Natural killer cell treated with Interleukin-12 subunit alpha and Interleukin-12 subunit beta and Interleukin-15 and Interleukin-18, amount 100 ng/mL, for 72 hours (primary cell): ENCODE measurements at regions not wholly inside any gene's neighbourhood (a gene's known extent, or its start where the extent isn't known, plus 50 kb on each side); places are given as distances from the start of the nearest gene placed in this dataset.
"Not testable (repeated sequence)": the region's sequence is repeated elsewhere in the genome, so short reads cannot be mapped to it uniquely, and the experiment has no call there.

Experiments used
- ATAC-seq, 2 donors: fragments of 150-1000 bp; cut with Tn5 transposase in 1 of 2; sonication (Bioruptor Pico), chemical (Tn5 transposase) in 1 of 2; 2 replicates each; pipeline ENCODE4 v1.10.0; 2021
- DNase-seq: peaks from one replicate; pipeline ENCODE4 v3.0.0; 2022; ENCODE audit warnings: low spot score
- H3K27ac Mint-ChIP-seq, 2 donors: 1 replicate in 1 of 2; 2 replicates in 1 of 2; pipeline ENCODE4 v1.8.0; 2022; ENCODE audit warnings: mixed read lengths in 2 of 2, mild to moderate bottlenecking in 1 of 2, moderate library complexity in 1 of 2
- H3K27me3 Mint-ChIP-seq, 2 donors: 1 replicate in 1 of 2; 2 replicates in 1 of 2; pipeline ENCODE4 v1.8.0; 2022; ENCODE audit warnings: mixed read lengths in 2 of 2
- H3K36me3 Mint-ChIP-seq: one replicate; pipeline ENCODE4 v1.8.0; 2022; ENCODE audit warnings: mixed read lengths
- H3K4me1 Mint-ChIP-seq, 2 donors: 1 replicate in 1 of 2; 2 replicates in 1 of 2; pipeline ENCODE4 v1.8.0; 2022; ENCODE audit warnings: low read depth in 2 of 2, mixed read lengths in 2 of 2, mild to moderate bottlenecking in 1 of 2
- H3K4me3 Mint-ChIP-seq: one replicate; pipeline ENCODE4 v1.8.0; 2022; ENCODE audit warnings: mixed read lengths
- H3K9me3 Mint-ChIP-seq: 2 replicates; pipeline ENCODE4 v1.8.0; 2022; ENCODE audit warnings: mixed read lengths

GRCh38 chr15:61390138-61390537, 161.0 kb upstream of the RORA start:
- Mint-ChIP-seq H3K4me3 (no peak overlapping the region), H3K9me3 (no peaks in the 10 kb centered on the region), H3K36me3 (no peaks in the 10 kb centered on the region), H3K27ac (no peak overlapping the region), H3K4me1 (peaks cover 0 to 3% of the 10 kb centered on the region in 2 donors), H3K27me3 (peaks cover 12 to 29% of the 10 kb centered on the region in 2 donors)
- no peak for DNase-seq
- ATAC-seq, result peak in 1 of 2 donors; percentile 52

GRCh38 chr15:61389334-61390028, 160.4 kb upstream of the RORA start:
- Mint-ChIP-seq H3K9me3 (no peaks in the 10 kb centered on the region), H3K27me3 (peaks cover 19 to 33% of the 10 kb centered on the region in 2 donors), H3K4me3 (no peak overlapping the region), H3K4me1 (peaks cover 0 to 3% of the 10 kb centered on the region in 2 donors), H3K27ac (no peak overlapping the region), H3K36me3 (no peaks in the 10 kb centered on the region)
- DNase-seq, result no peak
- ATAC-seq, result no peak

- no peak for DNase-seq
- no peaks in the 10 kb centered on the region for H3K36me3 Mint-ChIP-seq
- H3K27me3 Mint-ChIP-seq, result peaks cover 19 to 33% of the 10 kb centered on the region in 2 donors
- no peak overlapping the region for H3K27ac Mint-ChIP-seq
- no peak for ATAC-seq
- peaks cover 0 to 3% of the 10 kb centered on the region in 2 donors for H3K4me1 Mint-ChIP-seq
- H3K9me3 Mint-ChIP-seq, result no peaks in the 10 kb centered on the region
- H3K4me3 Mint-ChIP-seq, result no peak overlapping the region
Observed at GRCh38 chr15:61387675-61388074, 158.6 kb upstream of the RORA start.

- no peak overlapping the region for H3K27ac Mint-ChIP-seq
Observed at GRCh38 chr15:61383421-61383820, 154.3 kb upstream of the RORA start.

GRCh38 chr15:61382927-61383326, 153.8 kb upstream of the RORA start:
- Mint-ChIP-seq H3K4me1 (no peaks in the 10 kb centered on the region), H3K27me3 (peaks cover 23 to 41% of the 10 kb centered on the region in 2 donors), H3K27ac (no peak overlapping the region), H3K9me3 (no peaks in the 10 kb centered on the region), H3K36me3 (no peaks in the 10 kb centered on the region), H3K4me3 (no peak overlapping the region)
- DNase-seq, result no peak
- ATAC-seq, result no peak

More at GRCh38 chr15:61383421-61383820, 154.3 kb upstream of the RORA start:
- Mint-ChIP-seq H3K36me3 (no peaks in the 10 kb centered on the region), H3K9me3 (no peaks in the 10 kb centered on the region), H3K27me3 (peaks cover 24 to 39% of the 10 kb centered on the region in 2 donors), H3K4me3 (no peak overlapping the region), H3K4me1 (no peaks in the 10 kb centered on the region)
- no peak for ATAC-seq
- no peak for DNase-seq

- DNase-seq (no peak), ATAC-seq (no peak)
- Mint-ChIP-seq H3K4me3 (no peak overlapping the region), H3K27me3 (peaks cover 20 to 37% of the 10 kb centered on the region in 2 donors), H3K27ac (no peak overlapping the region), H3K9me3 (no peaks in the 10 kb centered on the region), H3K36me3 (no peaks in the 10 kb centered on the region), H3K4me1 (no peaks in the 10 kb centered on the region)
Observed at GRCh38 chr15:61381501-61381900, 152.4 kb upstream of the RORA start.

- Mint-ChIP-seq H3K9me3 (no peaks in the 10 kb centered on the region), H3K27ac (no peak overlapping the region), H3K4me3 (no peak overlapping the region), H3K36me3 (no peaks in the 10 kb centered on the region), H3K4me1 (no peaks in the 10 kb centered on the region), H3K27me3 (peaks cover 20 to 35% of the 10 kb centered on the region in 2 donors)
- ATAC-seq (no peak), DNase-seq (no peak)
Observed at GRCh38 chr15:61380270-61380669, 151.2 kb upstream of the RORA start.

GRCh38 chr15:61379005-61379404, 149.9 kb upstream of the RORA start:
- H3K4me1 Mint-ChIP-seq, result no peaks in the 10 kb centered on the region
- no peaks in the 10 kb centered on the region for H3K36me3 Mint-ChIP-seq
- H3K27me3 Mint-ChIP-seq, result peaks cover 12 to 29% of the 10 kb centered on the region in 2 donors
- H3K4me3 Mint-ChIP-seq, result no peak overlapping the region
- H3K27ac Mint-ChIP-seq, result no peak overlapping the region
- no peaks in the 10 kb centered on the region for H3K9me3 Mint-ChIP-seq
- DNase-seq (no peak), ATAC-seq (no peak)

GRCh38 chr15:61376961-61377360, 147.9 kb upstream of the RORA start:
- Mint-ChIP-seq H3K4me1 (no peaks in the 10 kb centered on the region), H3K27ac (no peak overlapping the region), H3K9me3 (no peaks in the 10 kb centered on the region), H3K4me3 (no peak overlapping the region), H3K27me3 (peaks cover 21 to 43% of the 10 kb centered on the region in 2 donors), H3K36me3 (no peaks in the 10 kb centered on the region)
- DNase-seq, result no peak
- no peak for ATAC-seq

GRCh38 chr15:61376516-61376915, 147.4 kb upstream of the RORA start:
- H3K27me3 Mint-ChIP-seq, result peaks cover 21 to 43% of the 10 kb centered on the region in 2 donors
- H3K36me3 Mint-ChIP-seq, result no peaks in the 10 kb centered on the region
- H3K4me1 Mint-ChIP-seq, result no peaks in the 10 kb centered on the region
- no peak for DNase-seq
- no peak for ATAC-seq
- no peak overlapping the region for H3K27ac Mint-ChIP-seq
- H3K9me3 Mint-ChIP-seq, result no peaks in the 10 kb centered on the region
- no peak overlapping the region for H3K4me3 Mint-ChIP-seq

GRCh38 chr15:61374848-61375247, 145.7 kb upstream of the RORA start:
- Mint-ChIP-seq H3K9me3 (no peaks in the 10 kb centered on the region), H3K36me3 (no peaks in the 10 kb centered on the region), H3K27me3 (peaks cover 21 to 33% of the 10 kb centered on the region in 2 donors), H3K27ac (no peak overlapping the region), H3K4me3 (no peak overlapping the region), H3K4me1 (no peaks in the 10 kb centered on the region)
- ATAC-seq, result no peak
- no peak for DNase-seq

GRCh38 chr15:61367953-61368352, 138.9 kb upstream of the RORA start:
- no peak overlapping the region for H3K4me3 Mint-ChIP-seq
- DNase-seq (no peak), ATAC-seq (no peak)
- H3K27ac Mint-ChIP-seq, result no peak overlapping the region
- H3K4me1 Mint-ChIP-seq, result no peaks in the 10 kb centered on the region
- peaks cover 4% of the 10 kb centered on the region for H3K9me3 Mint-ChIP-seq
- peaks cover 10% of the 10 kb centered on the region for H3K36me3 Mint-ChIP-seq
- H3K27me3 Mint-ChIP-seq, result peaks cover 28 to 39% of the 10 kb centered on the region in 2 donors

- Mint-ChIP-seq H3K4me1 (no peaks in the 10 kb centered on the region), H3K27ac (no peak overlapping the region), H3K9me3 (peaks cover 9% of the 10 kb centered on the region), H3K27me3 (peaks cover 28 to 55% of the 10 kb centered on the region in 2 donors), H3K4me3 (no peak overlapping the region), H3K36me3 (peaks cover 19% of the 10 kb centered on the region)
- ATAC-seq (no peak), DNase-seq (no peak)
Observed at GRCh38 chr15:61364871-61365270, 135.8 kb upstream of the RORA start.

GRCh38 chr15:61362912-61363311, 133.8 kb upstream of the RORA start:
- H3K27ac Mint-ChIP-seq, ATAC-seq, H3K9me3 Mint-ChIP-seq, H3K4me3 Mint-ChIP-seq, DNase-seq, H3K4me1 Mint-ChIP-seq: not testable (repeated sequence)
- peaks cover 25 to 68% of the 10 kb centered on the region in 2 donors for H3K27me3 Mint-ChIP-seq
- H3K36me3 Mint-ChIP-seq, result peaks cover 19% of the 10 kb centered on the region

GRCh38 chr15:61344293-61344692, 115.2 kb upstream of the RORA start:
- no peaks in the 10 kb centered on the region for H3K36me3 Mint-ChIP-seq
- no peak overlapping the region for H3K4me3 Mint-ChIP-seq
- DNase-seq (no peak), ATAC-seq (no peak)
- H3K27ac Mint-ChIP-seq, result no peak overlapping the region
- H3K4me1 Mint-ChIP-seq, result no peaks in the 10 kb centered on the region
- H3K27me3 Mint-ChIP-seq, result peaks cover 20 to 39% of the 10 kb centered on the region in 2 donors
- no peaks in the 10 kb centered on the region for H3K9me3 Mint-ChIP-seq
